GM18861 (cell line): ENCODE measurements at regions not wholly inside any gene's neighbourhood (a gene's known extent, or its start where the extent isn't known, plus 50 kb on each side); places are given as distances from the start of the nearest gene placed in this dataset.

Source experiments
- ATAC-seq: cut with Tn5 transposase; IDR thresholded peaks from one replicate; pipeline ENCODE4 v1.9.1; 2021; ENCODE audit not compliant: unreplicated experiment

DNA sequence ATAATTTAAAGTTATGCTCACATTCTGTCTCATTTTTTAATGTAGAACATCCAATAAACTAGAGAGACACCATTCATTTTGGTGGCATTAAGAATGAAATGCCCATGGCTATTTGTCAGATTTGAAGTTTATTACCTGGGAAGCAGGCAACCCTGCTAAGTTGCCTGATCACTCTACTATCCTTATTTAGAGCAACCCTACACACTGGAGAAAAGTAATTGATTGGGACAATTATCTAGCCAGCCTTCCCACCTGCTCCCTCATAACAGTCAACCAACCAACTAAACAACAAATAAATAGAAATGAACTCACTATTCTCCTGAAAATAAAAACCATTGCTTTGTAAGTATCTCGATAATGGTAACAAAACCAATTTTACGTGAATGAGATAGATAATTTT, 1129.0 kb upstream of the TENM4 start:
- ATAC-seq, result no peak

DNA sequence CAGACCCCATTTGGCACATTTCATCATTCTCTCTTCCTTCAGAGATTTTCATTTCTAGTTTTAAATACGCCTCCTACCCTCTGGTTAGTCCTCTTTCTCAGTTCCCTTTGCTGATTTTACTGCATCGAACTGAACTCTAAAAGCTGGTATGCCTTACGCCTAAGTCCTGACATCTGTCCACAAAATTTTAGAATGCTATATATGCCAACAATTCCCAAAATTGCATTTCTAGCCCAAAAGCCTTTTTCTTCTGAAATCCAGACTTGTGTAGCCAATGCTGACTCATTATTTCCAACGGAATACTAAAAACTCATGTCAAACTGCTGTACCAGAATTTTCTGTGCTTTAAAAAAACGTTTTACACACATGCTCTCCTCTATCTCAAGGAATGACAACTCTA, 1124.4 kb upstream of the TENM4 start:
- ATAC-seq, result no peak

DNA sequence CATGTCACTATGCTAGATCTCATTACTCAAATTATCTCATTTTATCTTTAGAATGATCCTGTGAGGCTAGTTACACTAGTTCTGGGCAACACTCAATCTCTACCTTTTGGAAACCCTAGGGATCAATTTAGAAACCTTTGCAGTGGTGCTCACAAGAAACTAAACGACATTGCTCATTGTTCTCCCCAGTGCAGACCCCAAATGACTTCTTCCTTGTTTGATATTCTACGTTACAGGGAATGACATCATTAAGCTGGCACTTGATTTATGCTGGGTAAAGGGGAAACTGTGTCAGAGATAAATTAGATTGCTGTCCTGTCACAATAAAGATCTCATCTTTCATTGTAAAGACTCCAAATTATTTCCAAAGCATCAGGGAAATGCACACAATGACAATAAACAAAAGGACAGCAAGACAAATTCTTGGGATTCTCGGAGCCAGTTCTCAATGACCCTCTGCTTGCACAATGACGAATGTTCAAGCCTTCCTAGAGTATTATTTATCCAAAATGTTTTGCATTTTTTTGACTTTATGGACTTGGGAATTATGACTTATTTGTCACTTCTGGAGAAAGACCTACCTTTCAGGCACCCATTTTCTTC, 1121.8 kb upstream of the TENM4 start:
- ATAC-seq, result no peak

DNA sequence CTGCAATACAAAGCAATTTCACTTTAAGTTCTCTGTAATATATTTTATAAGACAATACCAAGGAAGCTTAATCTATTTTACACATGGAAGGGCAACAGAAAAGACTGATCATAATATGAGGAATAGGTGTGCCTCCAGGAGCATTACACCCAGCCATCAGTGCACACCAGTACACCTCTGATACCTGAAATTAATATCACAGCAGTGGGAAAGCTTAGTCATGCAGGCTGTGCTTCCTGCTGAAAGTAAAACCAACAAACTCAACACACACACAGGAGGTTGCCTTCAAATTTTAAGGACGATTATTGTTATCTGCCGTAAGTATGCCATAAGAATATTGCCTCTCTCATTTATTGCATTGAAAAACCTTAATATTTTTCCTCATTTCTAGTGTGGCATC, 1119.1 kb upstream of the TENM4 start:
- no peak for ATAC-seq

DNA sequence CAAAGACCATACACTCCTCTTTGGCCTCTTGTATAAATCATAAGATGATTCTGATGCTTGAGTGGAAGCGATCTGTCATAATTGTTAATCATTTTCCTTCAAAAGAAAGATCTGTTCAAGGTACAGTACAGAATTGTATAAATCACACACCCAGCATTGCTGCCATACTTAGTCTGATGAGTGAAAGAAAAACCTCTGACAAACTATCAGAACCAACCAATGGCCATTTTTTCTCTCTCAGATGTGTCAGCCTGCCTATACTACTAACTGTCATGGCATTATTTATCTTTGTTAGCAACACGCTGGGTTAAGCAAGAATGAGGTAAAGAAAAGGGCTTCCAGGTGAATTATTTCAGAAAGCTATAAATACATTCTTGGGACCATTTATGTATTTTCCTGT, 1112.7 kb upstream of the TENM4 start:
- no peak for ATAC-seq

DNA sequence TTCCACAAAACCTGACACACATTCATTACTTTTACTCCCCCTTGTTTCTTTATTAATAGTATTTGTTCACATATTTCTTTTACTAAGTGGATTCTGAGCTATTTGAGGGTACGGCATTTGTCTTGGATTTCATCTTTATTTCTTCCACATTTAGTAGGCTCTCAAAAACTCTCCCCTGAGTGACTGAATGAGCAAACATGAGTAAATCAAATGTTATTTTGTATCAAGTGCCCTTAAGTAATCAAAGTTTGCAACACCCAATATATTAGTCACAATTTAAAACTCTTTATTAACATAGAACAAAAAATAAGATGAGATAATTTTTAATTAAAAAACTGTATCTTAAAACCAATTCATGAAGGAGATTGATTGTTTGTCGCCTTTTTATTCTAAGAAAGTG, 1101.9 kb upstream of the TENM4 start:
- no peak for ATAC-seq

DNA sequence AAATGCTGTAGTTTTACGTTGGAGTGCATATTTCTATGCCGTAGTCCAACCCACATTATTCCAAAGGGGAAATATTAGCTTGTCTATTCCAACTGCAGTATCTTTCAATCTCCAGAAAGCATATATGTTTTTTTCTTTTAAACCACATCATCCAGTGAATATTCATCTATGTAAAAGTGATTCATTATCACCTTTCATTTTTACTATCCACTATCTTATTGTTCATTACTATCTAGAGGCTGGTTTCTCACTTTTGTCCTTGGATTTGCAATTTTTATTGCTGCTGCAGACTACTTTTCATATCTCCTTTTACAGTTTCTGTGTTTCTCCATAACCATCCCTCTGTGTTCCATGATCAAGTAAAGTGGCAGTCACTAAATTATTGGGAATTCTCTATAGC, 1097.2 kb upstream of the TENM4 start:
- no peak for ATAC-seq

DNA sequence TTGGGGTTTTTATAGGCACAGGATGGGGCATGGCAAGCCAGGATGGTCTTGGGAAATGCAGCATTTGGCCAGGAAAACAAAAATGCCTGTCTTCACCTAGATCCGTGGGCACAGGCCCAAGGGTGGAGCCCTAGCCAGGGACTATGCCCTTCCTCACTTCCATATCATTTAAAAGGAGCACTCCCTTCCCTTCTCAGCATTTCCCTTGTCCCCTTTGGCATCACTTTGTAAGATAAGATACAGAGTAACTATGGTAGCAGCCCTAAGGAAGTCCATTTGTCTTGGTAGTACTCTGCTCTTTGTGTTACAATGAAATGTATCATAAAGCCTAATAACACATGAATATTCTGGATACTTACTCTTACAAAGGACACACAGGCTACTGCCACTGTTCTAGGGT, 1092.6 kb upstream of the TENM4 start:
- ATAC-seq, result no peak

DNA sequence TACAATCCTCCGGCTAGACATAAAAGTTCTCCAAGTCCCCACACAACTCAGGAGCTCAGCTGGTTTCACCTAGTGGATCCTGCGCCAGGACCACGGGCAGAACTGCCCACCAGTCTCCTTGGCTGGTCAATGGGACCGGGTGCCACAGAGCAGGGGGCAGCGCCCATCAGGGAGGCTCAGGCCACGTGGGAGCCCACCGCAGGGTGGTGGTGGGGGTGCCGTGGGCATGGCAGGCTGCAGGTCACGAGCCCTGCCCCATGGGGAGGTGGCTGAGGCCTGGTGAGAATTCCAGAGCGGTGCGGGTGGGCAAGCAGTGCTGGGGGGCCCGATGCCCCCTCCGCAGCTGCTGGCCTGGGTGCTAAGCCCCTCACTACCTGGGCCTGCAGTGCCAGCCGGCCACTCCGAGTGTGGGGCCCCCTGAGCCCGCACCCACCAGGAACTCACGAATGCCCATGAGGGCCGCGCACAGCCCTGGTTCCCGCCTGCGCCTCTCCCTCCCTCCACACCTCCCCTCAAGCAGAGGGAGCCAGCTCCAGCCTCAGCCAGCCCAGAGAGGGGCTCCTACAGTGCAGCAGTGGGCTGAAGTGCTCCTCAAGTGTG, 1091.9 kb upstream of the TENM4 start:
- no peak for ATAC-seq

DNA sequence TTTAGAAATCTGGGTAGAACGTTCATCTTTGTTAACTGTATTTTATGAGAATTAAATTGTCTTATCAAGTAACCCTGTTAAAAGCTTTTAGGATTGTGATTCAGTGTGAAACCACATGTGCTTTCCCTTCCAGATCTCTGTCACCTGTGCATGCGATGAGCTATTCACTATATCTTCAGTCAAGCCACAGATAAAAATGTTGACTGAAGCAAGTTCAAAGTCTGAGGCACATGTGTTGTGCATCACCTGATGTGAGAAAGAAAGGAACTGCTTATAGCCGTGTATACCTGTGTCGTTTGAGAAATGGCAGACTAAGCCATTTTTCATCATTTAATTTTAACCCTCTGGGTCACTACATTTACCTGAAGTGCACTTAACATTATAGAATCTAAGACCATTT, 1088.9 kb upstream of the TENM4 start:
- no peak for ATAC-seq

DNA sequence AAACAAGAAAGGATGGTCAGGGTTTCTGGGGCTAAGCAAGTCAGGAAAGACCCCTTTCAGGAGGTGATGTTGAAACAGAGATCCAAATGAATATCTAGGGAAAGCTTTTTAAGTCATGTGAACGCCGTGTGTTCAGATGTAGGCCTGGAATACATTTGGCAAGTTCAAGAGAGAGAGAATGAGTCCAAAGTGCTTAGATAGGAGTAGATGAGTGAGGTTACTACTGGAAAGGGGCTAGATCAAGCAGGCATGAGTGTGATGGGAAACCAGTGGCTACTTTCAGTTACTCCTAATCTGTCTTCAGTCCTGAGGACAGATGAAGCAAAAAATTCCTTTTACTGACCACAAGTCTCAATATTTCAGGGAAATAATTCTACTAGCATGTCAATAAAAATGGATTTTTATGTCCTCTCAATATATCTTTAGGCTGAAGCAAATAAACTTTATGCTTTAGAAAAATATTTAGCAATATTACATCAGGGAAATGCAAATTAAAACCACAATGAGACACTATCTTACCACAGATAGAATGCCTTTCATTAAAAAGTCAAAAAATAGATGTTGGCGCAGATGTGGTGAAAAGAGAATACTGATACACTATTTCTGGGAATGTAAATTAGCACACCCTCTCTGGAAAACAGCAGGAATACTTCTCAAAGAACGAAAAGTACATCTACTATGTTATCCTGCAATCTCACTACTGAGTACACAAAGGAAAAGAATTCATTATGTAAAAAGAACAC, 1085.0 kb upstream of the TENM4 start:
- no peak for ATAC-seq

DNA sequence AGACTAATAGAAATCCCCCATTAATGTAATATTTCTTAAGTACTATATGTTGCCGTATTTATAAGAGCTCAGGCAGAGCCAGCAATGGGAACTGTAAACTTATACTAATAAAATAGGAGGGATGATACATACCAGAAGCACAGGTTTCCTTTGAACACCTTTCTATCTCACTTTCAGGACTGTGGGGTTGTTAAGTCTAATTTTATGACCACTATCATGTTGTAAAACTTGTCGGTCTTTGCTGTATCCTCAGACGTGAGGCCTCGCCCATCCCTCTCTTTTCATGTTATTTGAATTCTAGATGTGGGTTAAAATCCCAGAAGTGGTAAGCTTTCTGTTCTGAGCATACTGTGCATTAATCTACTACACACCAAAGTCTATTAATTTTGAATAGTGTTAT, 1083.5 kb upstream of the TENM4 start:
- ATAC-seq, result no peak

DNA sequence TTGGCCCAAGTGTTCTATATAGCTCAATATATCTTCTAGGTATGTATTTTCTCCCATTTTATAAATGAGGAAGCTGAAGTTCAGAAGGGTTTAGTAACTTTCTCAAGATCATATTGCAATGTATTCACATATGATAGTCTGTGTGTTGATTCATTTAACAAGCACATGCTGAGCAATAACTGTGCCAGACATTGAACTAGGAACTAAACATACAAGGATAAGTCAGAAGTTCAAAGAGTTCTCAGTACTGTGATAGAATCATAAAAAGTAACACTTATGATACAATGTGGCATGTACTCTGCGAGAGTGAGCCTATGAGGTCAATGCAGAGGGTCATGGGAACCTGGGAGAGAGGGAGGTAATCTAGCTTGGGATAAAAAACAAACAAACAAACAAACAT, 1082.2 kb upstream of the TENM4 start:
- ATAC-seq, result no peak

DNA sequence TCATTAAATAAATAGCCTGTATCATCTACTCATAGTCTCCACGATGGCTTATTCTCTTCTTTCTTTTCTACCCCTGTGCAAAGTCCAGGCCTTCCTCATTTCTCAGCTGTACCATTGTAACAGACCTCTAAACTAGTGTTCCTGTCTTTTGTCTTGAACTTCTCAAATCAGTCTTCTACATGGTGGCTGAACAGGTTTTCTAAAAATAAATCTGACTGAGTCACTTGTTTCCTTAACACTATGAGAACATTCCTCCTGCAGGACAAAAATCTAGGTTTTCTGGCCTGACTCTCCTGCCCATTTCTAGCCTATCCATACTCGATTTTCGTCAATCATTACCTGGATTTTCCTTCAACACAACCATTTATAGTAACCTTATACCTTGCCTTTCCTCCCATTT, 1080.8 kb upstream of the TENM4 start:
- no peak for ATAC-seq

DNA sequence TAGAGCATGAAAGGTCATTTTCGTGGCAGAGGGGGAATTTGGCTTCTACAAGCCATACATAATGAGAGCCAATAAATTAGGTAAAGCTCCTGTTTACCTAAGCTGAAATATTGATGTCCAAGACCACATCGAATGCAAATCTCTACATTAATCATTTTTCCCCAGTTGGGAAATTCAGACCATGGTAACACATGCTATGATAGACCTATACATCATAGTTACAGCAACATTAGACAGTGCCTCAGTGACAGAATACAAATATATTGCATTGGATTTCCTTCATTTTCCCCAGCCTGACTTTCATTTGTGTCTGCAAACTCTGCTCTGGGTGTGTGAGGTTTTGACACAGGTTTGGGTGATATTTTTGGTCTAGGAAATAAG, 1079.7 kb upstream of the TENM4 start:
- ATAC-seq, result no peak

DNA sequence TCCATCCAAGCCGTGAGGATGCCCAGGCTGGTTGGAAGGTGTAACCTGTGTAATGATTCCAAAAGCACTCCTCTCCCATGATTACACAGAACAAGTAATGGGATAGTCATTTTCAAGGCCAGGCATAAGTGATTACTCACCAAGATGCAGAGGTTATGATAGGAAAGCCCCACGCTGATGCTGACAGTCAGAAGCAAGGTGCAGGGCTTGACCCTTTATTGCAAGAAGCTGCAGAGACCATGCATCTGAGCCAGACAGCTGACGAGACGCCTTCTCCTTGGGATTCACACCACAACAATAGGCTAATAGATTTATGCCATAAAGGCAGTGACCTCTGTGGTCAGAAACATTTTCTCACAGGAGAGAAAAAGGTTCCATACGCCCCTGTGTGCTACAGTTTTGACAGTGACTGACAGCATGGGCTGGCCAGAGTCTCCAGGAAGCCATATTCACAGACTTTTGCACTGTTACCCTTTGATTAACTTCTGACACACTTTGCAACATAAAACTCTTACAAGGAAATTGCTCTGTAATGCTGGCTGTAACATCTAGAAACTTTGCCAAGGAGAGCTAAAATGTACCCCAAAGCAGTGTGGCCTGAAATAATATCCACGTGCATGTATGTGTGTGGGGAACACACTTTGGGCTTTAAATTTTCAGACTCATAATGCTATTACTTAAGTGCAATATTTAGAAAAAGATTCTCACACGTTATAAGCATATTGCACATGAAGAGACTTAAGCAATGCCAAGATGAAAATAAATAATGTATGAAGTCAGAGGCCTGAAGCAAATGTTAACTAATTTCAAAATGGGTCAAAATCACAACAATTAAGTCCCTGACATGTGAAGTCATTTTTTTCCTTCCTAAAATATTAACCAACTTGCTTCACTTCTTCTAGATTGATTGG, 1079.0 kb upstream of the TENM4 start:
- no peak for ATAC-seq

DNA sequence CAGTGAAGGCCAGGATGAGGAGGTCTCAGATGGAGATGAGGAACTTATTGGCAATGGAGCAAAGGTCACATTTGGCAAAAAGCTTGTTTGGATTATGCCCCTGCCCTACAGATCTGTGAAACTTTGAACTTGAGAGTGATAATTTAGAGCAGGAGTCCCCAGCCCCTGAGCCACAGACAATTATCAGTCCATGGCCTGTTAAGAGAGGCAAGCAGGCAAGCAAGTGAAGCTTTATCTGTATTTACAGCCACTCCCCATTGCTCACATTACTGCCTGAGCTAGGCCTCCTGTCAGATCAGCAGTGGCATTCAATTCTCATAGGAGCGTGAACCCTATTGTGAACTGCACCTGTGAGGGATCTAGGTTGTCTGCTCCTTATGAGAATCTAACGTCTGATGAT, 1076.9 kb upstream of the TENM4 start:
- no peak for ATAC-seq

DNA sequence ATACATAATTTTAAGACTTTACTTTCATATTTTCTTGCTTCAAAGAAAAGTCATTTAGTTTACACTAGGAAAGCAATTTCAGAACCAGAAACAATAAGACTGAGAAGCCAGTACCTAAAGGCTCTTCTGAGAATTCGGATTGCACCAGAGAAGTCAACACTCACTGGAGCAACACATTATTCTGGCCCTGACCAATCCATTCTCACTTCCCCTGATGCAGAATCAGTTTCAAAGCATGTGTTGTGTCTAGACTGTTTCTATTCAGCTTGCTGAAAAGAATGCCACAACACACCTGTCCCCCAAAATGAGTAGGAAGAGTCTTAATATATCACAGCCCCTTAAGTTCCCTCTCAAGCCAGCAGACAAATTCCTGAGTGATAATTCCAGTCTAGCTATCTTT, 1074.3 kb upstream of the TENM4 start:
- ATAC-seq, result no peak

DNA sequence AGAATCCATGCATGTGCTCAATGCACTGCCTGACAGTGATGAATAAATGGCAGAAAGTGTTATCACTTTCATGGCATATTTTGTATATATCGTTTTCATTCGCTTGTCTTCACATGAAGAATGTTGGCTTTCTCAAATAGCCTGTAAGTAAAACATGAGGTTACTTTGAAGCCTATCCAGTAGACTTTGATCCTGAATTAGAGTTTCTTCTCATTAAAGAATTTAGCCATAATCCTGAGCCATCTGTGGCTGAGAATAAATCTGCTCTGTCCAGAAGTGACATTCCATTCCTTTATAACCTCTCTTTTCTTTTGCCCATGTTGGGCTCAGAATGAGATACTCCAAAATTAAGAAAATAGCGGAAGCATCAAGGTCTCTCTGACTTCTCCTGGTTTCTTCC, 1071.7 kb upstream of the TENM4 start:
- ATAC-seq, result no peak

DNA sequence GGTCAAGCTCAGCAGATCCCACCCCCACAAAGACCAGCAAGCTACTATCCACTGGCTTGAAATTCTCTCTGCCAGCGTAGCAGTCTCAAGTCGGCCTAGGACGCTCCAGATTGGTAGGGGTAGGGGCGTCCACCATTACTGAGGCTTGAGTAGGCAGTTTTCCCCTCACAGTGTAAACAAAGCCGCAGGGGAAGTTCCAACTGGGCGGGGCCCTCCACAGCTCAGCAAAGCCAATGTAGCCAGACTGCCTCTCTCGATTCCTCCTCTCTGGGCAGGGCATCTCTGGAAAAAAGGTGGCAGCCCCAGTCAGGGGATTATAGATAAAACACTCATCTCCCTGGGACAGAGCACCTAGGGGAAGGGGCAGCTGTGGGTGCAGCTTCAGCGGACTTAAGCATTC, 1064.9 kb upstream of the TENM4 start:
- no peak for ATAC-seq

DNA sequence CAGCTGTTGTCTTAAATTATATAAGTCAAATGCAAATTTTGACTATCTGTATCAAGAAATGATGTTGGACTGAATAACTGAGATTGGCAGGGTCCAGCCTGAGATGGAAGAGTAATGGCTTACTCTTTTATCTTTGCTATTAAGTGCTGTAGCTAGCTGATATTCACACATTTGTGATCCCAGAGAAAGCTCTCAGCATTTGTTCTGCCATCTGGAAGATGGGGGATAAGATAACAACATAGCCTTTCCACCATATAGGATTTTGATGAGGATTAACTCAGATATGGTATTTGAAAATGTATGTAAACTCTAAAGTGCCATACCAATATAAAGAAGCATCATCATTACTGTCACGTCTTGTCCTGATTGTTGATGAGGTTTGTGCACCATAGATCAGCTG, 1063.2 kb upstream of the TENM4 start:
- ATAC-seq, result no peak

DNA sequence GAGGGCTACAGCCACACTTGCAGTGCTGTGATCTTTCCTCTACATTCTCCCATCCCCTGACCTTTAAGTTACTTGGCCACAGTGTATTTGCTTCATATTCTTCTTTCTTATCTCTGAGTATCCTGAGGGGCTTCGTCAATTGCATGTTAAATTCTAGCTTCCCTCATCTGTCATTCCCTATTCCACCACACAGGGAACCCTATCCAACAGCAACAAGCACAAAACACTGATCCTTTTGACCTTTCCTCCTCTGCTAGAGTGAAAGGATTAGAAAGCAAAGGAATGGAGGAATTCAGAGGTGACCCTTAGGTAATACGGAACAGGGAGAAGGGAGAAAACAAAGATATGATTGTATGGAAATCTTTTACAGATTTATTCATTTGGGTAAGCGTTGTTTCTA, 1061.7 kb upstream of the TENM4 start:
- ATAC-seq, result no peak
